SH-SY5Y (cell line): ENCODE measurements at regions not wholly inside any gene's neighbourhood (a gene's known extent, or its start where the extent isn't known, plus 50 kb on each side); places are given as distances from the start of the nearest gene placed in this dataset.

Source experiments
- GATA2 ChIP-seq: IDR thresholded peaks from 2 replicates; pipeline ENCODE4 v1.6.1; 2011; ENCODE audit warnings: mild to moderate bottlenecking, low read depth, low read length
- GATA3 ChIP-seq: IDR thresholded peaks from 2 replicates; pipeline ENCODE4 v1.6.1; 2011; ENCODE audit warnings: low read depth, mild to moderate bottlenecking, low read length, moderate library complexity

DNA sequence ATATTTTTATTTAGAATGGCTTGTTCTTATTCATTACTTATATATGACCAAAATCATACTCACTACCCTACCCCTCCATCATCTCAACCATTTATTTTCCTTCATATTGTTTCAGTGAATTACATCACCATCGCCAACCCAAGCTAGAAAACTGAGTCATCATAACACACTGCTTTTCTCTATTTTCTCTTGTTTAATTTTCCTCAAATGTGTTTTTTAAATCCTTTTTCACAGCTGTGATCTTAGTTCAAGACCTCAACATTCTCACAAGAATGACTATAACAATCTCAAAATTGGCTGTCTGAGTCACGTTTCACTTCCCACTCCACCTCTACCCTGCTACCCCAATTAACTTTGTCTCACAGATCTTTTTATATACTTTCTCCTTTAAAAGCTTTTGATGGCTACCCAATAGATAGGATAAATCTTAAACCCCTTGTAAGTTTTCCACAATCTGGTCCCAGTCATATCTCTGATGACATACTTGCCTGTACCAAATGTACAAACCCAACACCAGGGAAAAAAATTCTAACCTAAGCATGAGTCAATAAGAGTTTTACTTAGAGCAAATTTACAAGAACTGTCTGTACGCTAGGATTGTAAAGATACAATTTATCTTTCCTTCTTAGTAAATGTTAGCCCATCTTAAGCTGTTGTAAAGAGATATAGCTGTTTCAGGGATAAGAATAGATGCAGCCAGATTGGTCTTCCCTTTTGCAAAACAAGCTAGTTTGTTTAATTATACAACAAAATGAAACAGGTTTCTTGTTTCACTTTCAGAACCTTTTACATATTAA is 635.1 kb upstream of the SLC39A10 start:
- TF ChIP-seq GATA2: no peak
- TF ChIP-seq GATA3: no peak
